Vagina (tissue), 2 donors: ENCODE measurements at regions not wholly inside any gene's neighbourhood (a gene's known extent, or its start where the extent isn't known, plus 50 kb on each side); places are given as distances from the start of the nearest gene placed in this dataset.
"Not testable (repeated sequence)": the region's sequence is repeated elsewhere in the genome, so short reads cannot be mapped to it uniquely, and the experiment has no call there.

Source experiments
- POLR2AphosphoS5 ChIP-seq, 2 donors: sonication (generic); formaldehyde crosslinking; IDR thresholded peaks; one replicate each; pipeline ENCODE4 v1.9.0; 2017; ENCODE audit warnings: antibody characterized with exemption in 2 of 2, mild to moderate bottlenecking in 2 of 2, low read depth in 1 of 2; ENCODE audit not compliant: insufficient read depth in 1 of 2
- TF ChIP-seq, protein P1 (sequence below), 3 experiments: fragments of 450-650 bp in 2 of 3; fragments of 200-600 bp in 1 of 3; sonication (generic) in 1 of 3; IDR thresholded peaks; one replicate each; pipeline ENCODE4 v1.5.1; 2017 to 2019; ENCODE audit warnings: antibody characterized with exemption in 3 of 3, mild to moderate bottlenecking in 2 of 3, moderate library complexity in 2 of 3

DNA sequence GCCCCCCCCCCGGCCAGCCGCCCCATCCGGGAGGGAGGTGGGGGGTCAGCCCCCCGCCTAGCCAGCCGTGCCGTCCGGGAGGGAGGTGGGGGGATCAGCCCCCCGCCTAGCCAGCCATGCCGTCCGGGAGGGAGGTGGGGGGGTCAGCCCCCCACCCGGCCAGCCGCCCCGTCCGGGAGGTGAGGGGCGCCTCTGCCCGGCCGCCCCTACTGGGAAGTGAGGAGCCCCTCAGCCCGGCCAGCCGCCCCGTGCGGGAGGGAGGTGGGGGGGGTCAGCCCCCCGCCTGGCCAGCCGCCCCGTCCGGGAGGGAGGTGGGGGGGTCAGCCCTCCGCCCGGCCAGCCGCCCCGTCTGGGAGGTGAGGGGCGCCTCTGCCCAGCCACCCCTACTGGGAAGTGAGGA lies 150.4 kb upstream of the ALDH1B1 start:
- TF ChIP-seq, protein P1, sequence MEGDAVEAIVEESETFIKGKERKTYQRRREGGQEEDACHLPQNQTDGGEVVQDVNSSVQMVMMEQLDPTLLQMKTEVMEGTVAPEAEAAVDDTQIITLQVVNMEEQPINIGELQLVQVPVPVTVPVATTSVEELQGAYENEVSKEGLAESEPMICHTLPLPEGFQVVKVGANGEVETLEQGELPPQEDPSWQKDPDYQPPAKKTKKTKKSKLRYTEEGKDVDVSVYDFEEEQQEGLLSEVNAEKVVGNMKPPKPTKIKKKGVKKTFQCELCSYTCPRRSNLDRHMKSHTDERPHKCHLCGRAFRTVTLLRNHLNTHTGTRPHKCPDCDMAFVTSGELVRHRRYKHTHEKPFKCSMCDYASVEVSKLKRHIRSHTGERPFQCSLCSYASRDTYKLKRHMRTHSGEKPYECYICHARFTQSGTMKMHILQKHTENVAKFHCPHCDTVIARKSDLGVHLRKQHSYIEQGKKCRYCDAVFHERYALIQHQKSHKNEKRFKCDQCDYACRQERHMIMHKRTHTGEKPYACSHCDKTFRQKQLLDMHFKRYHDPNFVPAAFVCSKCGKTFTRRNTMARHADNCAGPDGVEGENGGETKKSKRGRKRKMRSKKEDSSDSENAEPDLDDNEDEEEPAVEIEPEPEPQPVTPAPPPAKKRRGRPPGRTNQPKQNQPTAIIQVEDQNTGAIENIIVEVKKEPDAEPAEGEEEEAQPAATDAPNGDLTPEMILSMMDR (IDR thresholded peaks at IDR 0.05) = not testable (repeated sequence)
- TF ChIP-seq POLR2AphosphoS5 (IDR thresholded peaks at IDR 0.05; ENCODE audit: insufficient read depth in 1 of 2, low read depth in 1 of 2) = not testable (repeated sequence)
